ENCODE measurements at regions not wholly inside any gene's neighbourhood (a gene's known extent, or its start where the extent isn't known, plus 50 kb on each side); places are given as distances from the start of the nearest gene placed in this dataset.
A peak's percentile ranks its signal among the peaks of the same experiment; 100 is the strongest.

- no peak for DNase-seq
These were observed 61.9 kb downstream of the EXOSC2 start for GRCh38 chr9:130755377-130756007.

GRCh38 chr9:130756037-130756436 is 62.5 kb downstream of the EXOSC2 start:
- DNase-seq: no peak

- no peak for DNase-seq
These were observed 63.0 kb downstream of the EXOSC2 start for GRCh38 chr9:130756455-130757152.

- no peak for DNase-seq
These were observed 66.2 kb downstream of the EXOSC2 start for GRCh38 chr9:130759738-130760137.

GRCh38 chr9:130763331-130764171 is 70.0 kb downstream of the EXOSC2 start:
- DNase-seq: peak in 1 of 2 experiments; percentile 33

GRCh38 chr9:130765137-130766020 is 69.7 kb upstream of the ABL1 start:
- DNase-seq: no peak

- DNase-seq: no peak
These were observed 68.8 kb upstream of the ABL1 start for GRCh38 chr9:130766021-130766926.

- DNase-seq: no peak
These were observed 68.1 kb upstream of the ABL1 start for GRCh38 chr9:130766927-130767307.

- DNase-seq: peak in 1 of 2 experiments; percentile 36
These were observed 66.8 kb upstream of the ABL1 start for GRCh38 chr9:130768265-130768664.

- DNase-seq: no peak
These were observed 66.1 kb upstream of the ABL1 start for GRCh38 chr9:130768891-130769403.

GRCh38 chr9:130770093-130770492 is 65.0 kb upstream of the ABL1 start:
- no peak for DNase-seq

GRCh38 chr9:130770679-130771442 is 64.2 kb upstream of the ABL1 start:
- peak; percentile 53 to 61 for DNase-seq

- no peak for DNase-seq
These were observed 62.9 kb upstream of the ABL1 start for GRCh38 chr9:130772185-130772584.

GRCh38 chr9:130774183-130774582 is 60.9 kb upstream of the ABL1 start:
- no peak for DNase-seq

- DNase-seq: no peak
These were observed 59.6 kb upstream of the ABL1 start for GRCh38 chr9:130775336-130775991.

- DNase-seq: no peak
These were observed 55.8 kb upstream of the ABL1 start for GRCh38 chr9:130779153-130779855.

- no peak for DNase-seq
These were observed 54.6 kb upstream of the ABL1 start for GRCh38 chr9:130780415-130780814.

GRCh38 chr9:130780865-130781504 is 54.1 kb upstream of the ABL1 start:
- DNase-seq: no peak

- DNase-seq: no peak
These were observed 53.5 kb upstream of the ABL1 start for GRCh38 chr9:130781569-130781968.
